Transverse colon (tissue), 4 donors: ENCODE measurements at regions not wholly inside any gene's neighbourhood (a gene's known extent, or its start where the extent isn't known, plus 50 kb on each side); places are given as distances from the start of the nearest gene placed in this dataset.

ENCODE experiments used
- DNase-seq: peaks from one replicate; pipeline ENCODE4 v3.0.0-alpha.2; 2019
- H3K27ac ChIP-seq, 4 donors: fragments of 200-600 bp; sonication (generic); 2 replicates each; pipeline ENCODE4 v1.5.1; 2016 to 2018; ENCODE audit warnings: inconsistent platforms in 4 of 4
- H3K27me3 ChIP-seq: fragments of 200-600 bp; sonication (generic); 2 replicates; pipeline ENCODE4 v1.5.1; 2017; ENCODE audit warnings: inconsistent platforms
- H3K36me3 ChIP-seq, 4 donors: fragments of 200-600 bp; sonication (generic); 2 replicates each; pipeline ENCODE4 v1.5.1; 2017 to 2019; ENCODE audit warnings: inconsistent platforms in 4 of 4
- H3K4me1 ChIP-seq, 4 donors: fragments of 200-600 bp; sonication (generic); 2 replicates each; pipeline ENCODE4 v1.5.1; 2017 to 2020; ENCODE audit warnings: inconsistent platforms in 4 of 4
- H3K4me3 ChIP-seq, 4 donors: fragments of 200-600 bp; sonication (generic); 1 replicate in 1 of 4; 2 replicates in 3 of 4; pipeline versions ENCODE4 v1.5.1 to v1.6.1; 2017 to 2019; ENCODE audit warnings: inconsistent platforms in 4 of 4
- H3K9me3 ChIP-seq, 2 donors: fragments of 200-600 bp; sonication (generic); 2 replicates each; pipeline ENCODE4 v1.5.1; 2017 to 2019; ENCODE audit warnings: inconsistent platforms in 2 of 2
- EP300 ChIP-seq: sonication (generic); formaldehyde crosslinking; IDR thresholded peaks from one replicate; pipeline ENCODE4 v1.6.1; 2017; ENCODE audit warnings: antibody characterized with exemption, low read depth
- POLR2A ChIP-seq: fragments of 450-650 bp; IDR thresholded peaks from one replicate; pipeline ENCODE4 v1.6.1; 2016; ENCODE audit warnings: antibody characterized with exemption, mild to moderate bottlenecking, moderate library complexity
- POLR2AphosphoS5 ChIP-seq, 3 donors: sonication (generic); formaldehyde crosslinking; IDR thresholded peaks; one replicate each; pipeline ENCODE4 v1.6.1; 2016; ENCODE audit warnings: antibody characterized with exemption in 3 of 3
- WGBS, 2 donors: methylation state at CpG; one replicate each; pipeline ENCODE4 v1.1.5; 2018; ENCODE audit warnings: low coverage in 1 of 2; 5-methylcytosine and 5-hydroxymethylcytosine counted together
- in situ Hi-C, 4 donors: fragments of 200-750 bp; cut with MboI; loops; one replicate each; pipeline versions ENCODE4 v1.15.0 to v1.15.1; 2017; ENCODE audit warnings: low sequenced_read_pairs in 3 of 4, low pct_ligation_motif_present in 1 of 4, low pct_unique_long_range_greater_than_20kb in 1 of 4
- intact Hi-C: fragments of 100-400 bp; cut with DNase I; formaldehyde crosslinking; loops from one replicate; pipeline ENCODE4 v1.15.1; 2023; ENCODE audit warnings: low total_unique reads
- TF ChIP-seq, protein P1 (sequence below), 5 experiments: fragments of 200-600 bp in 3 of 5; fragments of 450-650 bp in 2 of 5; sonication (generic) in 3 of 5; IDR thresholded peaks; 1 replicate in 2 of 5; 2 replicates in 3 of 5; pipeline ENCODE4 v1.5.1; 2016 to 2017; ENCODE audit warnings: antibody characterized with exemption in 5 of 5, inconsistent platforms in 3 of 5, mild to moderate bottlenecking in 2 of 5, moderate library complexity in 1 of 5

- intact Hi-C loops (no loop called here), in situ Hi-C loops (no loop called here)
- no peaks in the 10 kb centered on the region for H3K36me3 ChIP-seq
- DNase-seq, result no peak
- peaks cover 7% of the 10 kb centered on the region for H3K27me3 ChIP-seq
- no peaks in the 10 kb centered on the region for H3K4me1 ChIP-seq
- TF ChIP-seq, protein P1, sequence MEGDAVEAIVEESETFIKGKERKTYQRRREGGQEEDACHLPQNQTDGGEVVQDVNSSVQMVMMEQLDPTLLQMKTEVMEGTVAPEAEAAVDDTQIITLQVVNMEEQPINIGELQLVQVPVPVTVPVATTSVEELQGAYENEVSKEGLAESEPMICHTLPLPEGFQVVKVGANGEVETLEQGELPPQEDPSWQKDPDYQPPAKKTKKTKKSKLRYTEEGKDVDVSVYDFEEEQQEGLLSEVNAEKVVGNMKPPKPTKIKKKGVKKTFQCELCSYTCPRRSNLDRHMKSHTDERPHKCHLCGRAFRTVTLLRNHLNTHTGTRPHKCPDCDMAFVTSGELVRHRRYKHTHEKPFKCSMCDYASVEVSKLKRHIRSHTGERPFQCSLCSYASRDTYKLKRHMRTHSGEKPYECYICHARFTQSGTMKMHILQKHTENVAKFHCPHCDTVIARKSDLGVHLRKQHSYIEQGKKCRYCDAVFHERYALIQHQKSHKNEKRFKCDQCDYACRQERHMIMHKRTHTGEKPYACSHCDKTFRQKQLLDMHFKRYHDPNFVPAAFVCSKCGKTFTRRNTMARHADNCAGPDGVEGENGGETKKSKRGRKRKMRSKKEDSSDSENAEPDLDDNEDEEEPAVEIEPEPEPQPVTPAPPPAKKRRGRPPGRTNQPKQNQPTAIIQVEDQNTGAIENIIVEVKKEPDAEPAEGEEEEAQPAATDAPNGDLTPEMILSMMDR (IDR thresholded peaks at IDR 0.05), result no peak
- no peak for TF ChIP-seq EP300
- no peak for TF ChIP-seq POLR2AphosphoS5 (IDR thresholded peaks at IDR 0.05)
- no peak for TF ChIP-seq POLR2A
- 80 to 86% methylated on average over 1 to 17 of the region's 17 CpGs for WGBS, 2 donors
- no peak overlapping the region for H3K27ac ChIP-seq
- no peak overlapping the region for H3K4me3 ChIP-seq
- no peaks in the 10 kb centered on the region for H3K9me3 ChIP-seq
Observed at GRCh38 chr22:49255741-49256318, 571.8 kb downstream of the BRD1 start.

DNA sequence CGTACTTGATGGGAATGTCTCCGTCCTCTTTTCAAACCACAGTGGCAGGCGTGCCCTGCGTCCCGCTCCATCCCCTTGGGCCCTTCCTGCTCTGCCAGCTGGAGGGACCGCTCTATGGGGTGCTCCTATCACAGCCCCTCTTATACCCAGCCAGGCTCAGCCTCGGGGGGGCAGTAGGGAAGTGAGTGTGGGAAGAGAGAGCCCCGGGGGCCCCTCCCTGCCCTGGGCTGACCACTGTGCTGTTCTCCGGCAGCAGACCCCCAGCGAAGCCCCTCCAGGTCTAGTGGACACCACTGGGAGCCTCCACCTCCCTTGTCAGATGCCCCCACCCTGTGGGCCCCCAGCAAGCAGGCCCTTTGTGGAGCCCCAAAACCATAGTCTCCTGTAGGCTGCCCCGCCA is 572.5 kb downstream of the BRD1 start:
- Histone ChIP-seq H3K9me3 (no peaks in the 10 kb centered on the region), H3K4me1 (no peaks in the 10 kb centered on the region), H3K36me3 (no peaks in the 10 kb centered on the region), H3K27me3 (peaks cover 7% of the 10 kb centered on the region), H3K4me3 (no peak overlapping the region), H3K27ac (no peak overlapping the region)
- intact Hi-C loops (no loop called here), in situ Hi-C loops (no loop called here)
- TF ChIP-seq, protein P1 (IDR thresholded peaks at IDR 0.05), result no peak
- no peak for TF ChIP-seq POLR2A
- no peak for TF ChIP-seq EP300
- TF ChIP-seq POLR2AphosphoS5 (IDR thresholded peaks at IDR 0.05), result no peak
- DNase-seq, result no peak
- WGBS, 2 donors, result 83 to 100% methylated on average over 1 to 9 of the region's 11 CpGs

DNA sequence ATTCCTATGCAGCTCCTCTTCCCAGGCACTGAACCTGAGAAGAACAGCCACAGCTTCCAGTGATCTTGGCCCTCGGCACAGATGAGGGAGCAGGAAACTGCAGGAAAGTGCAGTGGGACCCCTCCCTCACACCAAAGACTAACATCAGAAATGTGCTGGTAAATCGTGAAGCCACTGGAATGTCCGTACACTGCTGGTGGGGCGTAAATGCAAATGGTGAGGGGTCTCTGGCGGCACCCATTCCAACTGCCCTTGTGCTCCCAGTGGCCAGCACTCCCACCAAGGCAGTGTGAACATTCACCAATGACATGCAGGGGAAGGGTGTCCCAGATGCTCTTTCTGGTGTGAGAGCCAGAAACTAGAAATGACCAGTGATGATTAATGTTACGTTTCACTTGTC is 574.0 kb downstream of the BRD1 start:
- TF ChIP-seq, protein P1 (IDR thresholded peaks at IDR 0.05), result no peak
- TF ChIP-seq EP300, result no peak
- no peak for TF ChIP-seq POLR2A
- no peak for TF ChIP-seq POLR2AphosphoS5 (IDR thresholded peaks at IDR 0.05)
- Histone ChIP-seq H3K36me3 (no peaks in the 10 kb centered on the region), H3K27ac (no peak overlapping the region), H3K4me3 (no peak overlapping the region), H3K9me3 (no peaks in the 10 kb centered on the region), H3K4me1 (no peaks in the 10 kb centered on the region), H3K27me3 (peaks cover 10% of the 10 kb centered on the region)
- intact Hi-C loops, result no loop called here
- DNase-seq, result no peak
- 90% methylated on average over 6 of the region's 6 CpGs; no CpG with 5 or more reads in 1 of the 2 donors for WGBS, 2 donors
- in situ Hi-C loops, result no loop called here

GRCh38 chr22:49251371-49251770 is 576.3 kb downstream of the BRD1 start:
- H3K27me3 ChIP-seq, result peaks cover 10% of the 10 kb centered on the region
- no peak overlapping the region for H3K4me3 ChIP-seq
- in situ Hi-C loops, result no loop called here
- WGBS, 2 donors, result 59 to 66% methylated on average over 4 to 6 of the region's 6 CpGs
- H3K27ac ChIP-seq, result no peak overlapping the region
- no peaks in the 10 kb centered on the region for H3K9me3 ChIP-seq
- no peak for DNase-seq
- no peaks in the 10 kb centered on the region for H3K4me1 ChIP-seq
- no peaks in the 10 kb centered on the region for H3K36me3 ChIP-seq
- TF ChIP-seq EP300 (no peak), POLR2A (no peak), POLR2AphosphoS5 (IDR thresholded peaks at IDR 0.05) (no peak)
- TF ChIP-seq, protein P1 (IDR thresholded peaks at IDR 0.05), result no peak
- intact Hi-C loops, result no loop called here
